ENCODE measurements at regions not wholly inside any gene's neighbourhood (a gene's known extent, or its start where the extent isn't known, plus 50 kb on each side); places are given as distances from the start of the nearest gene placed in this dataset.

DNA sequence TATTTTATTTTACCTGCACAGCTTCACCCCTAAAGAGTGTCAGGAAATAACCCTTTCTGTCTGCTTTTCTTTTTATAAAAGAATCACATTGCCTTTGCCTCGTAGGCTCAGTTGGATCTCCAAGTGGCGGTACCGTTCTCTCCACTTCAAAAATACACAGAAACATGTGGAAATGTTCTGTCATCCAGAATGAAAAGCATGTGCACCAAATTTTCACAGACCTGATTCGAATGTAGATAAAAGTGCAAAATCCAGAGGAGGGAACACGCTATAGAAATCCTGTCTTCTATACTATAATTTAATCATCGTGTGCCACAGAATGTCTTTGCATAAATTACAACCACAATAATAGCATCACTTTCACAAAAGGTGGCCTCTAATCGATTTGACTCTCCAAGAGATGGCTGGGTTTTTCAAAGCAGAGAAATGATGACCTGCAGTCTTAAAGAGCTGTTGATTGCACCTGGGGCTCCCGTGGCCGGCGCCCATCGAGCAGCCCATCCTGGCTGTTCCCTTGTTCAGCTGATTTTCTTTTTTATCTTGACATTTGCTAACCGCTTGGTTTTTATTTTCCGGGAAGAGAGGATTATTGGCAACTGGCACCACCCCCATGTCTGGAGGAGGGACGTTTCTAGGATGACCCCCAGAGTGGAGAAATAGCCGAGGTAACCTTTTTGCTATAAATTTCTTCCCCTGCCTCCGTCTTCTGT lies 290.2 kb downstream of the SOX11 start:
- TF ChIP-seq, protein P1, sequence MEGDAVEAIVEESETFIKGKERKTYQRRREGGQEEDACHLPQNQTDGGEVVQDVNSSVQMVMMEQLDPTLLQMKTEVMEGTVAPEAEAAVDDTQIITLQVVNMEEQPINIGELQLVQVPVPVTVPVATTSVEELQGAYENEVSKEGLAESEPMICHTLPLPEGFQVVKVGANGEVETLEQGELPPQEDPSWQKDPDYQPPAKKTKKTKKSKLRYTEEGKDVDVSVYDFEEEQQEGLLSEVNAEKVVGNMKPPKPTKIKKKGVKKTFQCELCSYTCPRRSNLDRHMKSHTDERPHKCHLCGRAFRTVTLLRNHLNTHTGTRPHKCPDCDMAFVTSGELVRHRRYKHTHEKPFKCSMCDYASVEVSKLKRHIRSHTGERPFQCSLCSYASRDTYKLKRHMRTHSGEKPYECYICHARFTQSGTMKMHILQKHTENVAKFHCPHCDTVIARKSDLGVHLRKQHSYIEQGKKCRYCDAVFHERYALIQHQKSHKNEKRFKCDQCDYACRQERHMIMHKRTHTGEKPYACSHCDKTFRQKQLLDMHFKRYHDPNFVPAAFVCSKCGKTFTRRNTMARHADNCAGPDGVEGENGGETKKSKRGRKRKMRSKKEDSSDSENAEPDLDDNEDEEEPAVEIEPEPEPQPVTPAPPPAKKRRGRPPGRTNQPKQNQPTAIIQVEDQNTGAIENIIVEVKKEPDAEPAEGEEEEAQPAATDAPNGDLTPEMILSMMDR (IDR thresholded peaks at IDR 0.05): no peak
- TF ChIP-seq POLR2A (IDR thresholded peaks at IDR 0.05): no peak

All from Peyer's patch (tissue), 4 donors.